GM19239 (cell line): ENCODE measurements at regions not wholly inside any gene's neighbourhood (a gene's known extent, or its start where the extent isn't known, plus 50 kb on each side); places are given as distances from the start of the nearest gene placed in this dataset.

Experiments
- DNase-seq: peaks from one replicate; pipeline ENCODE4 v3.0.0; 2011; ENCODE audit warnings: low spot score; ENCODE audit not compliant: insufficient read length
- FAIRE-seq: peaks from 2 replicates; lab custom pipeline; 2011; peaks lifted over from hg19 to GRCh38; lab: Jason Lieb, UNC

DNA sequence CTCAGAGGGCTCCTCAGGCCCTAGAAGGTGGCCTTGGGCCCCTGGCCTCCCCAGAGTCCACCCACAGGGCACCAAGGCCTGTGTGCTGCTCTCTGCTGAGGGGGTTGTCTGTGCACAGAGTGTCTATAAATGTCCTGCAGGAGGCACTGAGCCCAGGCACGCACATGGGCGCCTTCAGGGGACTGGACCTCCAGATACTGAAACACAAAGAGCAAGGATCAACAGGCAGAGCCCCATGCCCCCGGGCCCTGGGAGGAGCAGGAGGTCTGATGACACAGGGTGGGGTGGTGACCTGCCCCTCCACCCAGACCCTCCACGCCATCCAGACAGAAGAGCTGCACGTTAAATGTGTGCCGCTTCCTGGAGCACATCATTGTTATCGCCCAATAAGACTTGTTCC, 64.6 kb upstream of the SIMC1 start:
- FAIRE-seq (no peak), DNase-seq (no peak)

DNA sequence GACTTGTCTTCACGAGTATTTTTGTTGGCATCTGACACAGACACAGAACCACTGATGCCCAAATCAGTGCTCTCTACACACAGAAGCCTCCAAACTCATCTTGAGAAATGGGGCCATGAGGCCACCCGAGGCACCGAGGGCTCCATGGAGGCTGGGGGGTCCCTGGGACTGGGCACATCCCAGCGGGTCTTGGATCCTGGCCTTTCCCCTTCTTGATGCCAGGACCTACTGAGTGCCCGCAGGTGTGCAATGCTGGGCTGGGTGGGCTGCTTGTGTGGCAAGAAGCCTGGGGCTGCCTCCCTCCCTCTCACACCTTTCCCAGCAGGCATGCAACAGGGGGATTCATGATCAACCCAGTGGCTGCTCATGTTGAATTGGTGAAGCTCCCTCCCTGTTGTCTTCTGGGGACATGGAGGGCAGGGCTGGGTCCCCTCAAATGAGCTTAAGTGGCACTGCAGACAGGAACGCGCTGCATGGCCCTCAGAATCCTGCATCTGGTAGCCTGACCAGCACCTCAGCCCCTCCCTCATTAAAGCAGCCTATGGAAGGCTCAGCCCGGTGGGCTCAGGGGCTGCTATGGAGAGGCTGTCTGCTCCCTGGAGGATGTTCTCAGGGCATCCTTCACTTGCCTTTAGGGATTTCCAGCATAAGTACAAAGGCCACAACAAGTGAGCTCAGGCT, 63.7 kb upstream of the SIMC1 start:
- FAIRE-seq (no peak), DNase-seq (no peak)

DNA sequence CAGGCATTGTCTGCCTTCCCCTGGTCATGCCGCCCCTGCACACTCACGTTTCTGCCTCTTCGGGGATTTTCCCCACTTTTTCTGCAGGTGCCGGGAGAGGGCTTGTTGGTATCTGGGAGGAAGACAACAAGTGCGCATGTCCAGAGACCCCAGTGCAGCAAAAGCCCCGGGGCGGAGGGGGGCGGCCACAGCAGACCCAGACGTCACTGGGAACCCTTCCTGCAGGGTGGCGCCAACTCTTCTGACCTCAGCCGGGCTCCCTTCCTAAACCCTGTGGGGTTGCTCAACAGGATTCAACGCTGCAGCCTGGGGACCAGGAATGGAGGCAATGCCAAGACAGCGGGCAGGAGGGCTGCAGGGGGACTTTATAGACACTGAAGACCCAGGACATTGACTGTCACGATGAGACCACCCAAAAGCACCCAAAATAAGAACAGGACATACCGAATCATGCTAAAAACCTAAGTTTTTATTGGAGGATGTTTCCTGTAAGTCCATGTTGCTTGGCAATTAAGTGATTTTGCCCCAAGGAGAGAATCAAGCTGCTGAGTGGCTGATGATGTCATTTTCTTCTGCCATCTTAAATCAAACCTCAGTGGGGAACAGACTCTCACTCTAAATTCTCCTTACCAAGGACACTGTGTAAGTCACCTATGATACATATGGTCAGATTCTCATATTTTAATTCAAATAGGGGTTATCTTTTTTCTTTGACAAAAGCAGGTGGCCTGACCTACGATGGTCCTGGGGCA, 62.9 kb upstream of the SIMC1 start:
- no peak for DNase-seq
- FAIRE-seq = no peak

DNA sequence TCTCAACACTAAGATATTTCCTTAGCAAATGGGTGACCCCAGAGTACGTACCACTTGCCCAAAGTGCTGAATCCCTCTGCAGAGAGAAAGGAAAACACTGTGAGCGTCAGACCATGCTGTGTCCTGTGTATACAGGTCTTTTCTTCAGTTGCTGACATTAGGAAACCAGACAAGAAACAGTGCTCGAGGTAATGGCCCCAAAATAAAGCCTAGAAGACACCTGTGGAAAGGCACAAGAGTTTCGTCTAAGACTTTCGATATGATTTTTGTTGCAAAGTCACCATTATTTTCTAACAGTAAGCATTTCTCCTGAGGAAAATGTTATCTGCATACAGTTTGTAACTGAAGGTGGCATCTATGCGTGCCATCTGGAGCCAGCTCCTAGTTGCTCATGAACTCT, 62.0 kb upstream of the SIMC1 start:
- DNase-seq (no peak), FAIRE-seq (no peak)

DNA sequence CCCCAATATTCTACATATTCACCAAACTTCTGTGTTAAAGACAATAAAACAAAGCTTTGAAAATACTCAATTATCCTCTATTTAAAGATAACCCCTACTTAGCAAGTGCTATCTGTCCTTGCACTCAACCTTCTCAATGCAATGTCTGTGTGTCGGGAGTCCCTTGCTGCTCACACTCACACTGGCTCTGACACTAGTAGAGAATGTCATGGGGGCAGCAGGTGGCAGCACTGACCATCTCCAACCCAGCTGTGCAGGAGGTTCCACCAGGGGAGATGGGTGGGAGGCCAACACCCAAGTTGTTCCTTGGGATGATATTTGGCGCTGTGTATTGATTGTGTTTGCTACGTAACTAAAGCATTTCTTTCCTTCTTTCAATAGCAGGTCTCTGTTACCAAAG, 59.4 kb upstream of the SIMC1 start:
- no peak for FAIRE-seq
- DNase-seq = no peak

DNA sequence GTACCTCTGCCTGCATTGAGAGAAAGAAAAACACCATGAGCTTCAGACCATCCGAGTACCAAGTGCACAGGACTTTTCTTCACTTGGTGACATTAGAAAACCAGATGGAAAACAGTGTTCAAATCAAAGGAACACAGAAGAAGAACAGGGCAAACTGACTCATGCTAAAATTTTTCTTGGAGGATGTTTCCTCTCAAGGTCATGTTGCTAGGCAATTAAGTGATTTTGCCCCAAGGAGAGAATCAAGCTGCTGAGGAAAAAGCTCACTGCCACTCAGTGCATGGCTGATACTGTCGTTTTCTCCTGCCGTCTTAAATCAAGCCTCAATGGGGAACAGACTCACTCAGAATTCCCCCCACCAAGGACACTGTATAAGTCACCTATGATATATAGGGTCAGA, 57.9 kb upstream of the SIMC1 start:
- FAIRE-seq (no peak), DNase-seq (no peak)

DNA sequence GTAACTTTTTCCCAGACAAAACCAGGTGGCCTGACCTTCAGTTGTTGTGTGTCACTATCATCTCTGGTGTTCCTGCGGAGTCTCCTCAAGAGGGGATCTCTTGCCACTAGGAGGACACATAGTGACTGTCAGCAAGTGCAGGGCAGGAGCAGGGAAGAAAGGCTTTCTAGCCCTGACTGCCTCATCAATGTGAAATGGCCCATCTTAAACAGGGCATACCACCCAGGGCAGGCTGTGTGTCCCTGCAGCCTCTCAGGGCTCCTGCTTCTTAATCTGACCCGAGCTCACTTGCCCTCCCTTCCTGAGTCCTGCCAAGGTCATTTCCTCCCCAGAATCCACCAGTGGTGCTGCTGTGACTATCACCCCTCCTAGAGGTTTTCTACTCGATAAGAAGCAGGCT, 57.4 kb upstream of the SIMC1 start:
- DNase-seq (no peak), FAIRE-seq (no peak)

DNA sequence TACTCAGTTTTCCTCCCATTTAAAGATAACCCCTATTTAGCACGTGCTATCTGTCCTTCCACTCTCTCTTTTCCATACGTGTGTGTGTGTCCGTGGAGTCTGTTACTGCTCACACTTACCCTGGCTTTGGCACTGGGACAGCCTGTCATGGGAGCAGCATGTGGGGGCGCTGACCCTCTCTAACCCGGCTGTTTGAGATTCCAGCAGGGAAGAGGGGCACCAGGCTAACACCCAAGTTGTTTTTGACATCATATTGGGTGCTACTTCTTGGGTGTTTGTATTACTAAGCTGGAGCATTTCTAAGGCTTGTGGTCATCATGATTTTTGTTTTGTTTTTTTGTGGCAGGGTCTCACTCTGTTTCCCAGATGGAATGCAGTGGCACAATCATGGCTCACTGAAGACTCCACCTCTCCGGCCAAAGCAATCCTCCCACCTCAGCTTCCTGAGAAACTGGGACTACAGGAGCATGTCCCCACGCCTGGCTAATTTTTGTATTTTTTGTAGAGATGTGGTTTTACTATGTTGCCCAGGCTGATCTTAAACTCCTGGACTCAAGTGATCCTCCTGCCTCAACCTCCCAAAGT, 56.9 kb upstream of the SIMC1 start:
- FAIRE-seq = no peak

DNA sequence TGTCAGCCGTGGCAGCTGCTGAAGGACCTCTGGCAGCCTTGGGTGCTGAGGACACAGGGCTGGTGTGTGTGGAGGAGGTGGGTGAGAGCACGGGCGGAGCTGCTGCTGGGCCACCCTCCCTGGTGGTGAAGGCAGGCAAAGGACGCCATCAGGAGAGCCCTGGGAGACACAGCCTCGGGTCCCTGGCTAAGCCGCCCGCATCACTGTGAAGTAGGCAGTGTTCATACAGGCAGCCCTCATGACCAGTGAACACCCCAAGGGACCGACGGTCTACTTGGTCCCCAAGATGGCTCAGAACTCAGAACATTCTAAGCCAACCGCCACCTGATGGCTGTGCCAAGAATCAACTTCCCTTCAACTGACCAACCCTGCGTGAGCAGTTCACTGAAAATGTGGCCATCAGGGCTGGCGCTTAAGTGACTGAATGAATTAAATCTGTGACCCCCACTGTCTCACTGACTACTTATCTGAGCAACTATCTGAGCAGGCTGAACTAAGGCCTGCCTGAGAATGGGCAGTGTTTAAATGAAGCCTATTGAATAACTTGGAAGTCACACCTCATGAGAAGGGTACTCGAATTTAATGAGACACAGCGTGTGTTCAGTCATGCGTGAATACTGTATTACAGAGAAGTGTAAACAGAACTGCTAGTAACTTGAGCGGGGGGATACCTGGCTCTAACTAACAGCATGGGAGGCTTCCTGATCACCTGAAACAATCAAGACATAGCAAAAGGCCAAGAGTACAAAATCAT, 54.7 kb upstream of the SIMC1 start:
- DNase-seq (no peak), FAIRE-seq (no peak)

More for the DNA sequence above, 56.9 kb upstream of the SIMC1 start:
- DNase-seq = no peak

DNA sequence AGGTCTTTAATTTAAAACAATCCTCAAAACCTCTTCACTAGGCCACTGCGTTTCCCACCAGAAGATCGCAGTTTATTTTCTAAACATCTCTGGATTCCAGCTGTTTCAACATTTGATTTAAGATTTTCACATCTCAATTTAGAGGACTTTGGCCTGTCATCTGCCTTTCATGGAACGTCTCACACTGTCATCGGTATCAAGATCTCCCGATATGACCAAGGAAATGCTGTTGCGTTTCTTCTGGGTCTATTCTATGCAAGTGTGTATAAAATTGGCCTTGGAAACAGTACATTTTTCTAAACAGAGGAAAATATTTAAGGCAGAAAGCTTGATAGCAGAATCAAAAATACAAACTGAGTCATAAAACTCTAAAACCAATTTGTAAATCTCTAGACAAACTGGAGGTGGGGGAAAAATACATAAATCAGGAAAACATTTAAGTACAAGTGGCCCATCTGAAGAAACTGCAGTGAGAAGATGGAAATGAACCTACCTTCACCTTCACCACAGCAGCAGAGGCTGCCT, 53.6 kb upstream of the SIMC1 start:
- DNase-seq = no peak
- no peak for FAIRE-seq

DNA sequence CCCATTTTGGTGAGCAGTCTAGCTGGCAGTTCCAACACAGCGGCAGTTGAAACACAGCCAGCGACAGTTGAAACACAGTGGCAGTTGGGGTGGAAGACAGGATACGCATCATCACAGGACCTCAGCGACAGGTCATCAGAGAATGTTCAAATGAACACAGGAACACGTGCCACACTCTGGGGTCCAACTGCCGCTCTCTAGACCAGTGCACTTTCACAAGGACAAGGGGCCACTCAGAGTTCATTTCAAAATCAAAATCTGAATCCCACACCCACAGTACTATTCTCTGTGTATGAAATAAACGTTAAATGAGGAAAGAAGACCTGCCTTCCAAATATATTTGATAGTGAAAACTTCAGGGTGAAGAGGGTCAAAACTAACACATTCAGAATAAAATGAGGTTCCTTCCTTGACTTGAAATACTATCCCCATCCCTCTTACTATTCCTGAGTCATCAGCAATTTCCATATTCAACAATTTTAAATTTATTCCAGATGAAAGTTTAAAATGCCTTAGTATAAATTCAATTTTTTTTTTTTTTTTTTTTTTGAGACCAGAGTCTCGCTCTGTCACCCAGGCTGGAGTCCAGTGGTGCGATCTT, 53.0 kb upstream of the SIMC1 start:
- no peak for FAIRE-seq
- DNase-seq = no peak

DNA sequence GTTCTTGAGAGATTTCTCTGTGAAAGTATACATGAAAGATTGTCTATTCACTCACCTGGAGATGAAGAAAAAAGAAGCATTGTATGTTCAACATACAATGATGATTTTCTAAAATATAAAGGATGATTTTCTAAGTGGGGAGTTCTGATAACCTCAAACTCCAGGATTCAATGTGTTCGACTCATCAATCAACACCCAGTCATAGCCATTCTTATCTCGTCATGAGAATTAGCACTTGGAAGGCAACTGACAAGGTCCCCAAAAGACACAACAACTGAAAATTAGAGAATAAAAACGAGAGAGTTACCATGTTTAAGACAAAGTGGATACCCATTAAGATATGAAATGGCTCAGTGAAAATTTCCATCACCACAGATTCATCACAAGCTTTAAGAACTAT, 52.1 kb upstream of the SIMC1 start:
- no peak for DNase-seq
- FAIRE-seq = no peak

DNA sequence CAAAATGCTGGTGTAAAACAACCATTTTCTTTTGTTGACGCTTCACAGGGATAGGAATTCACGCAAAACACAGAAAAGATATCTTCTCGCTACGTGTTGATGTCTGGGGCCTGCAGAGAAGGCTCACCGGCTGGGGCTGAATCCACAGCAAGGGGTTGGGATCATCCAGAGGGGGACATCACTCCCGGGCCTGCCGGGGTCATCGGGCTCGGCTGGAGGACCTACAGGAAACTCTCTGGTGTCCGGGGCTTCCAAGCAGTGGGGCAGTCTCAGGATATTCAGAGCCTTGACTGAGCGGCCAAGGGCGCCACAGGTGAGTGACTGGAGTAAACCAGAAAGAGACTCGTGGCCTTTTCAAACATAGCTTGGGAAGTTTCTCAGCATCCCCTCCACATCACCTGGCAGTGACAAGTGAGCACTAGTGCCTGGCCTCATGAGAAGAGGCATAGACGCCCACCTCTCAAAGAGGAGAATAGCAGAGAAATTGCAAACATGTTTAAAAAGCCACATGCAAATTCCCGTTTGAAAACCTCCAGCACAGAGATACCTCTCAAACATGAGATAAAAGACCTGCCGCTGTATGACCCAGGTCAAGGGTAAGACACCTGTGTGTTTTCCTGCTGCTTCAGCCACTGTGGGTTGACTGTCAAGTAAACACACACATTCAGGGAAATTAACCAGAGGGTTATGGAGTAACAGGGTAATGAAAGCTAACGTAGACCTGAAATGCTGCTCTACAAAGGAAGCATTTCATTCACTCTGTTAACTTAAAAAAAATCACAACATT, 50.8 kb upstream of the SIMC1 start:
- DNase-seq (no peak), FAIRE-seq (no peak)

DNA sequence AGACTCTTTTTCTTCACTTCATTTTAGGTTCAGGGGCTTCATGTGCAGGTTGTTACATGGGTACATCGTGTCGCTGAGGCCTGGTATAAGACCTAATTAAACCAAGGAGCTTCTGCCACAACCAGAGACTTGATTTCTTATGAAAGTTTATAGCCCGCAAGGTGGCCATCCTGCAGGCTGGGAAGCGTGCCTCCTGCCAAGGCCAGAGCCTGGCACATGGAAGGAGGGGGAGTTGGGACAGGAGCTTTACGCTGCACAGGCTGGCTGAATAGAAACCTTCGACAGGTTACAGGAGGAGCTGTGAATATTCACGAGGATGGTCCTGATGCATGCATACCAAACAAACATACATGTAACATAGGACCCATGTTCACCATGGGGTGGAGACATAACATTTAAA, 50.1 kb upstream of the SIMC1 start:
- FAIRE-seq (no peak), DNase-seq (no peak)
